Erythroblast (primary cell): ENCODE measurements at regions not wholly inside any gene's neighbourhood (a gene's known extent, or its start where the extent isn't known, plus 50 kb on each side); places are given as distances from the start of the nearest gene placed in this dataset.

Experiments used
- GATA1 ChIP-seq: IDR thresholded peaks from 2 replicates; pipeline ENCODE4 v1.6.1; 2011; ENCODE audit warnings: low read depth, mild to moderate bottlenecking, control low read depth, low read length, moderate library complexity
- POLR2A ChIP-seq: IDR thresholded peaks from 2 replicates; pipeline ENCODE4 v1.6.1; 2011; ENCODE audit warnings: mild to moderate bottlenecking, low read length

DNA sequence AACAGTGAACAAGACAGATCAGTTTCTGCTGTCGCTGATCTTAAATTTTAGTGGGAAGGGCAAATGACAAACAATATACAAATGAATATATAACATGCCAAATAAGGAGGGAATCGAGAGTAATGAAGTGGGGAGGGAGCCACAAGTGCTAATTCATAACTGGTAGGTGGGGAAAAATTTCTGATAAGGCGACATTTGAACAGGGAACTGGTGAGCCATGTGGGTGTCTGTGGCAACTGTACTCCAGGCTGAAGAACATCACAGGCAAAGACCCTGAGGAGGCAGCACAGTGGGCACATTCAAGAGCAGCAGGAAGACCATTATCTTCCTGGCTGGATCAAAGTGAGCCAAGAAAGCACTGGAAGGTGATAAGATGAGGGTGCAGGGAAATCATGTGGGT is 51.6 kb upstream of the CD28 start:
- TF ChIP-seq POLR2A (no peak), GATA1 (no peak)
